Thyroid gland (tissue), 4 donors: ENCODE measurements at regions not wholly inside any gene's neighbourhood (a gene's known extent, or its start where the extent isn't known, plus 50 kb on each side); places are given as distances from the start of the nearest gene placed in this dataset.

Experiments used
- DNase-seq, 2 donors: peaks; one replicate each; pipeline ENCODE4 v3.0.0-alpha.2; 2019
- H3K27ac ChIP-seq, 3 donors: fragments of 200-600 bp; sonication (generic); 1 replicate in 2 of 3; 2 replicates in 1 of 3; pipeline ENCODE4 v1.5.1; 2016 to 2019; ENCODE audit warnings: mild to moderate bottlenecking in 1 of 3, moderate library complexity in 1 of 3
- H3K27me3 ChIP-seq: fragments of 200-600 bp; sonication (generic); one replicate; pipeline ENCODE4 v1.5.1; 2019
- H3K36me3 ChIP-seq, 2 donors: fragments of 200-600 bp; sonication (generic); one replicate each; pipeline ENCODE4 v1.5.1; 2016 to 2019
- H3K4me1 ChIP-seq, 2 donors: fragments of 200-600 bp; sonication (generic); one replicate each; pipeline ENCODE4 v1.5.1; 2017 to 2019
- H3K4me3 ChIP-seq, 3 donors: fragments of 200-600 bp; sonication (generic); replicated peaks in 1 of 3; 1 replicate in 2 of 3; 2 replicates in 1 of 3; pipeline ENCODE4 v1.5.1; 2016; ENCODE audit warnings: mild to moderate bottlenecking in 1 of 3
- H3K9me3 ChIP-seq: fragments of 200-600 bp; sonication (generic); one replicate; pipeline ENCODE4 v1.5.1; 2017
- CTCF ChIP-seq, 6 experiments: fragments of 200-600 bp in 3 of 6; fragments of 450-650 bp in 3 of 6; sonication (generic) in 3 of 6; IDR thresholded peaks; one replicate each; pipeline ENCODE4 v1.5.1; 2016 to 2019; ENCODE audit warnings: antibody characterized with exemption in 6 of 6, mild to moderate bottlenecking in 2 of 6, inconsistent platforms in 1 of 6, moderate library complexity in 1 of 6
- POLR2A ChIP-seq, 2 donors: fragments of 450-650 bp; IDR thresholded peaks; one replicate each; pipeline ENCODE4 v1.6.1; 2017; ENCODE audit warnings: antibody characterized with exemption in 2 of 2, mild to moderate bottlenecking in 2 of 2, moderate library complexity in 1 of 2
- WGBS, 2 donors: methylation state at CpG; one replicate each; pipeline ENCODE4 v1.1.5; 2017; 5-methylcytosine and 5-hydroxymethylcytosine counted together
- intact Hi-C: fragments of 100-400 bp; cut with DNase I; formaldehyde crosslinking; loops from one replicate; pipeline ENCODE4 v1.15.1; 2023

- H3K36me3 ChIP-seq = no peaks in the 10 kb centered on the region
- H3K4me3 ChIP-seq = no peak overlapping the region
- intact Hi-C loops = no loop called here
- no peaks in the 10 kb centered on the region for H3K4me1 ChIP-seq
- H3K9me3 ChIP-seq = no peaks in the 10 kb centered on the region
- DNase-seq = no peak
- no peak for TF ChIP-seq CTCF (IDR thresholded peaks at IDR 0.05)
- no peak for TF ChIP-seq POLR2A (IDR thresholded peaks at IDR 0.05)
- WGBS, 2 donors = 75 to 85% methylated on average over 1 of the region's 1 CpG
- no peaks in the 10 kb centered on the region for H3K27me3 ChIP-seq
- no peak overlapping the region for H3K27ac ChIP-seq
Observed at GRCh38 chr4:11929080-11929479, 500.4 kb upstream of the HS3ST1 start.

GRCh38 chr4:11919316-11919715 is 490.6 kb upstream of the HS3ST1 start:
- no peak overlapping the region for H3K4me3 ChIP-seq
- H3K9me3 ChIP-seq = no peaks in the 10 kb centered on the region
- TF ChIP-seq POLR2A (IDR thresholded peaks at IDR 0.05) (no peak), CTCF (IDR thresholded peaks at IDR 0.05) (no peak)
- H3K27me3 ChIP-seq = no peaks in the 10 kb centered on the region
- intact Hi-C loops = no loop called here
- no peaks in the 10 kb centered on the region for H3K4me1 ChIP-seq
- DNase-seq = no peak
- no peak overlapping the region for H3K27ac ChIP-seq
- 76 to 84% methylated on average over 1 of the region's 1 CpG for WGBS, 2 donors
- H3K36me3 ChIP-seq = no peaks in the 10 kb centered on the region

- Histone ChIP-seq H3K4me1 (no peaks in the 10 kb centered on the region), H3K36me3 (no peaks in the 10 kb centered on the region), H3K27ac (no peak overlapping the region), H3K9me3 (no peaks in the 10 kb centered on the region), H3K4me3 (no peak overlapping the region), H3K27me3 (no peaks in the 10 kb centered on the region)
- TF ChIP-seq CTCF (IDR thresholded peaks at IDR 0.05) (no peak), POLR2A (IDR thresholded peaks at IDR 0.05) (no peak)
- intact Hi-C loops = no loop called here
- no peak for DNase-seq
- 9 to 15% methylated on average over 1 of the region's 1 CpG for WGBS, 2 donors
Observed at GRCh38 chr4:11914406-11914805, 485.7 kb upstream of the HS3ST1 start.

- Histone ChIP-seq H3K36me3 (no peaks in the 10 kb centered on the region), H3K9me3 (no peaks in the 10 kb centered on the region), H3K27ac (no peak overlapping the region), H3K4me3 (no peak overlapping the region), H3K4me1 (no peaks in the 10 kb centered on the region), H3K27me3 (no peaks in the 10 kb centered on the region)
- TF ChIP-seq CTCF (IDR thresholded peaks at IDR 0.05) (no peak), POLR2A (IDR thresholded peaks at IDR 0.05) (no peak)
- intact Hi-C loops = no loop called here
- no peak for DNase-seq
Observed at GRCh38 chr4:11912886-11913285, 484.2 kb upstream of the HS3ST1 start.

- Histone ChIP-seq H3K27ac (no peak overlapping the region), H3K4me3 (no peak overlapping the region), H3K4me1 (no peaks in the 10 kb centered on the region), H3K27me3 (no peaks in the 10 kb centered on the region), H3K9me3 (no peaks in the 10 kb centered on the region), H3K36me3 (no peaks in the 10 kb centered on the region)
- TF ChIP-seq CTCF (IDR thresholded peaks at IDR 0.05) (no peak), POLR2A (IDR thresholded peaks at IDR 0.05) (no peak)
- intact Hi-C loops = no loop called here
- DNase-seq = no peak
- WGBS, 2 donors = 82 to 83% methylated on average over 3 of the region's 3 CpGs
Observed at GRCh38 chr4:11910812-11911211, 482.1 kb upstream of the HS3ST1 start.
